H1 (cell line): ENCODE measurements at regions not wholly inside any gene's neighbourhood (a gene's known extent, or its start where the extent isn't known, plus 50 kb on each side); places are given as distances from the start of the nearest gene placed in this dataset.

Experiments used
- CTCF ChIA-PET: fragments of 300-600 bp; sonication (Branson Sonifier 250); formaldehyde crosslinking; loops from one replicate; lab custom pipeline; 2021; ENCODE audit not compliant: partially characterized antibody; lab: Charles Lee
- POLR2A ChIA-PET: fragments of 300-600 bp; sonication (Branson Sonifier 250); formaldehyde crosslinking; loops from one replicate; lab custom pipeline; 2021; ENCODE audit warnings: inconsistent platforms; ENCODE audit not compliant: partially characterized antibody; lab: Charles Lee
- DNase-seq, 2 experiments: peaks; one replicate each; pipeline versions ENCODE4 v3.0.0 to v3.0.0-alpha.2; 2010 to 2022; ENCODE audit warnings: low spot score in 2 of 2, low read depth in 1 of 2, mixed read lengths in 1 of 2
- FAIRE-seq: peaks from 2 replicates; lab custom pipeline; 2011; peaks lifted over from hg19 to GRCh38; lab: Jason Lieb, UNC
- H2AFZ ChIP-seq: 2 replicates; pipeline ENCODE4 v1.8.1; 2012; ENCODE audit warnings: low read length, inconsistent platforms
- H2AK5ac ChIP-seq: 2 replicates; pipeline ENCODE4 v1.6.1; 2013; ENCODE audit warnings: low read depth, low read length
- H2BK120ac ChIP-seq: replicated peaks from 2 replicates; pipeline ENCODE3; 2013; ENCODE audit warnings: low read depth, low read length, inconsistent platforms
- H2BK12ac ChIP-seq: 2 replicates; pipeline ENCODE4 v1.6.1; 2013; ENCODE audit warnings: low read depth, low read length
- H2BK15ac ChIP-seq: 2 replicates; pipeline ENCODE4 v1.6.1; 2013; ENCODE audit warnings: low read length
- H2BK20ac ChIP-seq: 2 replicates; pipeline ENCODE4 v1.6.1; 2013; ENCODE audit warnings: low read length
- H2BK5ac ChIP-seq: 2 replicates; pipeline ENCODE4 v1.6.1; 2013; ENCODE audit warnings: low read depth, low read length
- H3K14ac ChIP-seq: 2 replicates; pipeline ENCODE4 v1.6.1; 2013; ENCODE audit warnings: inconsistent platforms; ENCODE audit not compliant: insufficient read length
- H3K18ac ChIP-seq: 2 replicates; pipeline ENCODE4 v1.6.1; 2013; ENCODE audit warnings: low read length; ENCODE audit errors: extremely low read depth
- H3K23ac ChIP-seq: 2 replicates; pipeline ENCODE4 v1.6.1; 2013; ENCODE audit warnings: inconsistent platforms; ENCODE audit not compliant: insufficient read length
- H3K23me2 ChIP-seq: 2 replicates; pipeline ENCODE4 v1.6.1; 2013; ENCODE audit warnings: low read depth, low read length
- H3K27ac ChIP-seq: 2 replicates; pipeline ENCODE4 v1.6.1; 2011; ENCODE audit warnings: low read depth, low read length, inconsistent platforms
- H3K27me3 ChIP-seq, 4 experiments: replicated peaks in 1 of 4; 1 replicate in 1 of 4; 2 replicates in 3 of 4; pipeline versions ENCODE4 v1.6.1 to v1.8.1; 2011 to 2013; ENCODE audit warnings: low read length in 3 of 4, mild to moderate bottlenecking in 3 of 4, inconsistent platforms in 2 of 4, mixed read lengths in 2 of 4, moderate library complexity in 1 of 4; ENCODE audit not compliant: control insufficient read depth in 3 of 4, insufficient read depth in 3 of 4; ENCODE audit errors: extremely low read depth in 1 of 4
- H3K36me3 ChIP-seq, 4 experiments: 2 replicates each; pipeline versions ENCODE4 v1.6.1 to v1.8.1; 2011 to 2013; ENCODE audit warnings: mild to moderate bottlenecking in 4 of 4, low read length in 3 of 4, moderate library complexity in 2 of 4, control low read depth in 1 of 4, inconsistent platforms in 1 of 4; ENCODE audit not compliant: insufficient read depth in 4 of 4, control insufficient read depth in 2 of 4
- H3K4ac ChIP-seq: replicated peaks from 2 replicates; pipeline ENCODE3; 2013; ENCODE audit warnings: low read length, low read depth, mixed read lengths, inconsistent platforms; ENCODE audit not compliant: insufficient read length
- H3K4me1 ChIP-seq, 4 experiments: replicated peaks in 1 of 4; 1 replicate in 1 of 4; 2 replicates in 3 of 4; pipeline versions ENCODE4 v1.6.1 to v1.8.1; 2011 to 2013; ENCODE audit warnings: low read length in 3 of 4, inconsistent platforms in 2 of 4, mixed read lengths in 1 of 4; ENCODE audit not compliant: insufficient read depth in 4 of 4, control insufficient read depth in 3 of 4
- H3K4me2 ChIP-seq, 2 experiments: 2 replicates each; pipeline versions ENCODE4 v1.6.1 to v1.8.1; 2011 to 2013; ENCODE audit warnings: low read depth in 2 of 2, low read length in 2 of 2, control low read depth in 1 of 2, inconsistent platforms in 1 of 2, mild to moderate bottlenecking in 1 of 2; ENCODE audit not compliant: insufficient read depth in 1 of 2
- H3K4me3 ChIP-seq, 4 experiments: fragments of 200-600, 300-600 bp in 1 of 4; sonication (generic), shearing (Covaris generic), sonication (Bioruptor Twin) in 1 of 4; 2 replicates each; pipeline versions ENCODE4 v1.5.1 to v1.8.1; 2011 to 2016; ENCODE audit warnings: low read length in 4 of 4, low read depth in 3 of 4, control low read depth in 2 of 4, inconsistent platforms in 2 of 4, mild to moderate bottlenecking in 2 of 4, mixed read lengths in 1 of 4, moderate library complexity in 1 of 4; ENCODE audit not compliant: insufficient read depth in 2 of 4; ENCODE audit errors: extremely low read depth in 1 of 4
- H3K56ac ChIP-seq: replicated peaks from 2 replicates; pipeline ENCODE3; 2013; ENCODE audit warnings: low read depth, mild to moderate bottlenecking, mixed read lengths, low read length, inconsistent platforms; ENCODE audit not compliant: insufficient read length
- H3K79me1 ChIP-seq: 2 replicates; pipeline ENCODE4 v1.6.1; 2013; ENCODE audit warnings: low read depth, low read length, control low read depth
- H3K79me2 ChIP-seq, 2 experiments: 2 replicates each; pipeline versions ENCODE4 v1.6.1 to v1.8.1; 2012 to 2013; ENCODE audit warnings: low read length in 2 of 2, mild to moderate bottlenecking in 2 of 2, inconsistent platforms in 1 of 2; ENCODE audit not compliant: insufficient read depth in 2 of 2, control insufficient read depth in 1 of 2
- H3K9ac ChIP-seq, 4 experiments: replicated peaks in 1 of 4; 1 replicate in 1 of 4; 2 replicates in 3 of 4; pipeline versions ENCODE4 v1.6.1 to v1.8.1; 2011 to 2013; ENCODE audit warnings: low read depth in 3 of 4, low read length in 3 of 4, control low read depth in 2 of 4, mild to moderate bottlenecking in 2 of 4, moderate library complexity in 2 of 4, inconsistent platforms in 1 of 4; ENCODE audit errors: extremely low read depth in 1 of 4
- H3K9me3 ChIP-seq, 2 experiments: 2 replicates each; pipeline versions ENCODE4 v1.6.1 to v1.8.1; 2012 to 2013; ENCODE audit warnings: mild to moderate bottlenecking in 2 of 2, moderate library complexity in 2 of 2, control low read depth in 1 of 2, inconsistent platforms in 1 of 2, low read depth in 1 of 2, low read length in 1 of 2, mixed read lengths in 1 of 2; ENCODE audit not compliant: insufficient read depth in 2 of 2
- H4K20me1 ChIP-seq, 2 experiments: replicated peaks in 1 of 2; 2 replicates each; pipeline versions ENCODE3 to v1.8.1; 2011 to 2013; ENCODE audit warnings: inconsistent platforms in 2 of 2, low read length in 2 of 2, mild to moderate bottlenecking in 1 of 2; ENCODE audit not compliant: insufficient read depth in 2 of 2, control insufficient read depth in 1 of 2
- H4K5ac ChIP-seq: 2 replicates; pipeline ENCODE4 v1.6.1; 2013; ENCODE audit warnings: low read length, low read depth, mixed read lengths, inconsistent platforms; ENCODE audit not compliant: insufficient read length
- H4K8ac ChIP-seq: 2 replicates; pipeline ENCODE4 v1.8.0; 2013; ENCODE audit warnings: mild to moderate bottlenecking, moderate library complexity, low read length, inconsistent platforms; ENCODE audit not compliant: insufficient read depth; ENCODE audit errors: extremely low read depth
- H4K91ac ChIP-seq: replicated peaks from 2 replicates; pipeline ENCODE3; 2013; ENCODE audit warnings: low read length, mixed read lengths, inconsistent platforms; ENCODE audit not compliant: insufficient read length
- CEBPB ChIP-seq: IDR thresholded peaks from 2 replicates; pipeline ENCODE4 v1.6.1; 2012; ENCODE audit warnings: low read depth, low read length
- KDM1A ChIP-seq: fragments of 200-600, 300-600 bp; sonication (generic); IDR thresholded peaks from 2 replicates; pipeline ENCODE4 v1.7.1; 2016; ENCODE audit warnings: mild to moderate bottlenecking, low read length, borderline replicate concordance
- SRF ChIP-seq: IDR thresholded peaks from 2 replicates; pipeline ENCODE4 v1.6.1; 2011; ENCODE audit warnings: mild to moderate bottlenecking, low read depth, low read length, moderate library complexity
- WGBS, 2 experiments: shearing (Covaris generic) in 1 of 2; methylation state at CpG; one replicate each; pipeline versions ENCODE4 v1.1.6 to v1.1.7; 2013 to 2015; ENCODE audit warnings: low lambda C conversion rate in 2 of 2, mixed read lengths in 2 of 2, inconsistent platforms in 1 of 2, low coverage in 1 of 2, missing lambda C conversion rate in 1 of 2; ENCODE audit not compliant: insufficient replicate concordance in 2 of 2, insufficient coverage in 1 of 2, insufficient read length in 1 of 2; ENCODE audit errors: extremely low coverage in 1 of 2, missing lambda C conversion rate in 1 of 2; 5-methylcytosine and 5-hydroxymethylcytosine counted together

- FAIRE-seq = no peak
- WGBS, 2 experiments = 52% methylated on average over 2 of the region's 2 CpGs; no CpG with 5 or more reads in 1 of the 2 experiments
Measured at GRCh38 chr3:4219227-4219568, 84.0 kb upstream of the SETMAR start.

More at GRCh38 chr3:4219227-4219568, 84.0 kb upstream of the SETMAR start:
- Histone ChIP-seq H3K27me3 (no peaks in the 10 kb centered on the region), H3K23me2 (no peaks in the 10 kb centered on the region), H4K91ac (no peak overlapping the region), H4K8ac (no peak overlapping the region), H2BK120ac (no peak overlapping the region), H2AK5ac (no peak overlapping the region), H3K79me1 (no peaks in the 10 kb centered on the region), H2BK12ac (no peak overlapping the region), H3K36me3 (no peaks in the 10 kb centered on the region), H3K79me2 (no peaks in the 10 kb centered on the region), H3K56ac (no peak overlapping the region), H3K4me1 (no peaks in the 10 kb centered on the region), H4K20me1 (no peaks in the 10 kb centered on the region), H3K4me3 (no peak overlapping the region), H3K9ac (no peak overlapping the region), H3K23ac (no peak overlapping the region), H2BK15ac (no peak overlapping the region), H3K18ac (no peak overlapping the region), H3K4ac (no peak overlapping the region), H3K4me2 (no peak overlapping the region), H3K27ac (no peak overlapping the region), H3K14ac (no peak overlapping the region), H2AFZ (no peak overlapping the region), H2BK20ac (no peak overlapping the region), H3K9me3 (no peaks in the 10 kb centered on the region), H4K5ac (no peak overlapping the region), H2BK5ac (no peak overlapping the region)
- POLR2A ChIA-PET = no interaction called here
- CTCF ChIA-PET = interaction anchor here (0.6 to 1.2 kb wide), 3 partner anchors 12 to 175 kb away, joined by 3 to 4 read pairs (median 3); no protein-coding TSS in a partner anchor
- TF ChIP-seq SRF (no peak), KDM1A (0 out of 2 replicates have a peak, but pooled peaks have one; percentile 44), CEBPB (no peak)
- DNase-seq = no peak
